GM19372 (cell line): ENCODE measurements at regions not wholly inside any gene's neighbourhood (a gene's known extent, or its start where the extent isn't known, plus 50 kb on each side); places are given as distances from the start of the nearest gene placed in this dataset.

Experiments used
- ATAC-seq: cut with Tn5 transposase; IDR thresholded peaks from one replicate; pipeline ENCODE4 v1.9.1; 2021; ENCODE audit warnings: mild to moderate bottlenecking, low read depth, moderate library complexity; ENCODE audit not compliant: unreplicated experiment

GRCh38 chr2:147657086-147658000 lies 187.5 kb upstream of the ACVR2A start:
- ATAC-seq: peak; percentile 42

- no peak for ATAC-seq
These were observed 194.8 kb upstream of the ACVR2A start for GRCh38 chr2:147649998-147650397.

- no peak for ATAC-seq
These were observed 195.5 kb upstream of the ACVR2A start for GRCh38 chr2:147649286-147649685.

GRCh38 chr2:147648471-147648870 lies 196.4 kb upstream of the ACVR2A start:
- no peak for ATAC-seq

- no peak for ATAC-seq
These were observed 197.0 kb upstream of the ACVR2A start for GRCh38 chr2:147647816-147648215.

GRCh38 chr2:147646818-147647468 lies 197.9 kb upstream of the ACVR2A start:
- ATAC-seq: no peak

GRCh38 chr2:147644491-147644890 lies 200.3 kb upstream of the ACVR2A start:
- ATAC-seq: no peak

- ATAC-seq: no peak
These were observed 202.1 kb upstream of the ACVR2A start for GRCh38 chr2:147642765-147643164.

- no peak for ATAC-seq
These were observed 203.2 kb upstream of the ACVR2A start for GRCh38 chr2:147641651-147642050.

GRCh38 chr2:147639891-147640290 lies 204.9 kb upstream of the ACVR2A start:
- ATAC-seq: peak; percentile 80

- no peak for ATAC-seq
These were observed 205.4 kb upstream of the ACVR2A start for GRCh38 chr2:147639386-147639785.

GRCh38 chr2:147636886-147637285 lies 207.9 kb upstream of the ACVR2A start:
- no peak for ATAC-seq

GRCh38 chr2:147636238-147636882 lies 208.5 kb upstream of the ACVR2A start:
- ATAC-seq: no peak

GRCh38 chr2:147634826-147635225 lies 210.0 kb upstream of the ACVR2A start:
- no peak for ATAC-seq

- ATAC-seq: no peak
These were observed 212.6 kb upstream of the ACVR2A start for GRCh38 chr2:147632198-147632597.

GRCh38 chr2:147631294-147631693 lies 213.5 kb upstream of the ACVR2A start:
- ATAC-seq: no peak

GRCh38 chr2:147630585-147630984 lies 214.2 kb upstream of the ACVR2A start:
- no peak for ATAC-seq

- peak; percentile 39 for ATAC-seq
These were observed 215.8 kb upstream of the ACVR2A start for GRCh38 chr2:147628971-147629421.

GRCh38 chr2:147623328-147623727 lies 221.5 kb upstream of the ACVR2A start:
- ATAC-seq: peak; percentile 88

GRCh38 chr2:147621656-147622197 lies 223.1 kb upstream of the ACVR2A start:
- ATAC-seq: no peak

GRCh38 chr2:147619808-147620207 lies 225.0 kb upstream of the ACVR2A start:
- no peak for ATAC-seq
